PC-3 (cell line): ENCODE measurements at regions not wholly inside any gene's neighbourhood (a gene's known extent, or its start where the extent isn't known, plus 50 kb on each side); places are given as distances from the start of the nearest gene placed in this dataset.

Experiments used
- ATAC-seq: fragments of 200-7000 bp; cut with Tn5 transposase; 2 replicates; pipeline ENCODE4 v1.9.1; 2020; ENCODE audit warnings: mild to moderate bottlenecking, moderate library complexity
- BruUV-seq: library from RNA; stranded (reverse); fragments of 400-500 nt; replicated peaks from 2 replicates; lab custom pipeline; 2021; lab: Mats Ljungman, UMichigan
- CTCF ChIA-PET: fragments of 300-600 bp; sonication (Branson Sonifier 250); formaldehyde crosslinking; loops from one replicate; lab custom pipeline; 2022; ENCODE audit warnings: antibody characterized with exemption; lab: Charles Lee
- POLR2A ChIA-PET: fragments of 300-600 bp; sonication (Branson Sonifier 250); formaldehyde crosslinking; loops from one replicate; lab custom pipeline; 2022; ENCODE audit warnings: antibody characterized with exemption; ENCODE audit not compliant: unreplicated experiment; lab: Charles Lee
- DNase-seq: peaks from one replicate; pipeline ENCODE4 v3.0.0-alpha.2; 2015
- H2AFZ ChIP-seq: fragments of 300-600 bp; sonication (generic); 2 replicates; pipeline ENCODE4 v1.6.0; 2016; ENCODE audit warnings: antibody characterized with exemption, low read length
- H3F3A ChIP-seq: fragments of 300-600 bp; sonication (generic); one replicate; pipeline ENCODE4 v1.6.0; 2017; ENCODE audit warnings: antibody characterized with exemption, low read length, control low read depth, mild to moderate bottlenecking; ENCODE audit not compliant: unreplicated experiment
- H3K27ac ChIP-seq: fragments of 300-600 bp; sonication (generic); 2 replicates; pipeline ENCODE4 v1.5.1; 2016; ENCODE audit warnings: mild to moderate bottlenecking, low read length
- H3K27me3 ChIP-seq: fragments of 300-600 bp; sonication (generic); 2 replicates; pipeline ENCODE4 v1.6.1; 2016; ENCODE audit warnings: low read length, mixed read lengths
- H3K36me3 ChIP-seq: fragments of 300-600 bp; sonication (generic); 2 replicates; pipeline ENCODE4 v1.6.1; 2016; ENCODE audit warnings: low read depth, mixed run types, low read length, mixed read lengths
- H3K4me1 ChIP-seq: fragments of 300-600 bp; sonication (generic); 2 replicates; pipeline ENCODE4 v1.5.1; 2016; ENCODE audit warnings: low read length; ENCODE audit not compliant: insufficient read depth
- H3K4me2 ChIP-seq: fragments of 300-600 bp; sonication (generic); 2 replicates; pipeline ENCODE4 v1.6.0; 2016; ENCODE audit warnings: low read length
- H3K4me3 ChIP-seq: fragments of 300-600 bp; sonication (generic); 2 replicates; pipeline ENCODE4 v1.5.1; 2016; ENCODE audit warnings: mild to moderate bottlenecking, low read length, mixed read lengths
- H3K79me2 ChIP-seq: fragments of 300-600 bp; sonication (generic); 2 replicates; pipeline ENCODE4 v1.6.1; 2017; ENCODE audit warnings: low read length, mixed read lengths
- H3K9ac ChIP-seq: fragments of 300-600 bp; sonication (generic); 2 replicates; pipeline ENCODE4 v1.6.0; 2016; ENCODE audit warnings: mild to moderate bottlenecking, low read length
- H3K9me2 ChIP-seq: fragments of 300-600 bp; sonication (generic); replicated peaks from 2 replicates; pipeline ENCODE4 v1.6.1; 2016; ENCODE audit warnings: mixed run types, low read length, mixed read lengths
- H3K9me3 ChIP-seq: fragments of 300-600 bp; sonication (generic); 2 replicates; pipeline ENCODE4 v1.6.1; 2016; ENCODE audit warnings: low read length, mixed read lengths
- H4K20me1 ChIP-seq: fragments of 300-600 bp; sonication (generic); 2 replicates; pipeline ENCODE4 v1.6.1; 2016; ENCODE audit warnings: low read length, mixed read lengths
- EZH2 ChIP-seq: fragments of 300-600 bp; sonication (generic); IDR thresholded peaks from one replicate; pipeline ENCODE4 v1.6.1; 2017; ENCODE audit warnings: antibody characterized with exemption, mild to moderate bottlenecking, low read length; ENCODE audit not compliant: unreplicated experiment
- EZH2phosphoT487 ChIP-seq: fragments of 300-600 bp; sonication (generic); IDR thresholded peaks from 2 replicates; pipeline ENCODE4 v1.6.1; 2018; ENCODE audit warnings: mild to moderate bottlenecking, antibody characterized with exemption, low read length, borderline replicate concordance
- intact Hi-C: fragments of 100-400 bp; cut with micrococcal nuclease; formaldehyde crosslinking; loops from 2 replicates; pipeline ENCODE4 v1.9.0; 2023
- TF ChIP-seq, protein P1 (sequence below): fragments of 300-600 bp; sonication (generic); conservative IDR thresholded peaks from 2 replicates; pipeline ENCODE4 v1.5.1; 2017; ENCODE audit warnings: antibody characterized with exemption, low read depth, mild to moderate bottlenecking, low read length

DNA sequence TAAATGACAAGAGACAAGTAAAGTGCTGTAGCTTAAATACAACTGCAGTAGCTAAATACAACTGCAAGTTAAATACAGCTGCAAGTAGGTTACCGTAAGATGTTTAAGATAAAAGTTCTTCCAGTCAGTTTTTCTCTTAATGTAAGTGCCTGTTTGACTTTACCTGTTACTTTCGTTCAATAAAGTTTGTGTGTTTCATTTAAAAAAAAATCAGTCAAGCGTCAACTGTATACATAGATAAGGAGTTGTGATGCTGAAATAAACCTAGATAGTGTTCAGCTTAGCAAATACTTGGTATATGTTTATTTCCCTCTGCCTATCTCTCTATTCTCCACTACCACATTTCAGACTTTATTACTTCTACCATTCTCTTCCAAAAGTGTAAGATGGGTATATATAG lies 221.2 kb downstream of the NR2F2 start:
- ATAC-seq (no peak), DNase-seq (no peak)
- no TSS peak for BruUV-seq
- no peaks in the 10 kb centered on the region for H3K9me2 ChIP-seq
- H4K20me1 ChIP-seq, result no peaks in the 10 kb centered on the region
- H3K4me1 ChIP-seq, result no peaks in the 10 kb centered on the region
- H3K9me3 ChIP-seq, result no peaks in the 10 kb centered on the region
- no peaks in the 10 kb centered on the region for H3F3A ChIP-seq
- TF ChIP-seq, protein P1, sequence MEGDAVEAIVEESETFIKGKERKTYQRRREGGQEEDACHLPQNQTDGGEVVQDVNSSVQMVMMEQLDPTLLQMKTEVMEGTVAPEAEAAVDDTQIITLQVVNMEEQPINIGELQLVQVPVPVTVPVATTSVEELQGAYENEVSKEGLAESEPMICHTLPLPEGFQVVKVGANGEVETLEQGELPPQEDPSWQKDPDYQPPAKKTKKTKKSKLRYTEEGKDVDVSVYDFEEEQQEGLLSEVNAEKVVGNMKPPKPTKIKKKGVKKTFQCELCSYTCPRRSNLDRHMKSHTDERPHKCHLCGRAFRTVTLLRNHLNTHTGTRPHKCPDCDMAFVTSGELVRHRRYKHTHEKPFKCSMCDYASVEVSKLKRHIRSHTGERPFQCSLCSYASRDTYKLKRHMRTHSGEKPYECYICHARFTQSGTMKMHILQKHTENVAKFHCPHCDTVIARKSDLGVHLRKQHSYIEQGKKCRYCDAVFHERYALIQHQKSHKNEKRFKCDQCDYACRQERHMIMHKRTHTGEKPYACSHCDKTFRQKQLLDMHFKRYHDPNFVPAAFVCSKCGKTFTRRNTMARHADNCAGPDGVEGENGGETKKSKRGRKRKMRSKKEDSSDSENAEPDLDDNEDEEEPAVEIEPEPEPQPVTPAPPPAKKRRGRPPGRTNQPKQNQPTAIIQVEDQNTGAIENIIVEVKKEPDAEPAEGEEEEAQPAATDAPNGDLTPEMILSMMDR, result no peak
- TF ChIP-seq EZH2phosphoT487 (no peak), EZH2 (no peak)
- no peak overlapping the region for H3K4me3 ChIP-seq
- intact Hi-C loops, result no loop called here
- no peak overlapping the region for H3K4me2 ChIP-seq
- H2AFZ ChIP-seq, result no peak overlapping the region
- no peaks in the 10 kb centered on the region for H3K36me3 ChIP-seq
- ChIA-PET CTCF (no interaction called here), POLR2A (no interaction called here)
- no peak overlapping the region for H3K9ac ChIP-seq
- peaks cover 47% of the 10 kb centered on the region for H3K27me3 ChIP-seq
- no peaks in the 10 kb centered on the region for H3K79me2 ChIP-seq
- H3K27ac ChIP-seq, result no peak overlapping the region

DNA sequence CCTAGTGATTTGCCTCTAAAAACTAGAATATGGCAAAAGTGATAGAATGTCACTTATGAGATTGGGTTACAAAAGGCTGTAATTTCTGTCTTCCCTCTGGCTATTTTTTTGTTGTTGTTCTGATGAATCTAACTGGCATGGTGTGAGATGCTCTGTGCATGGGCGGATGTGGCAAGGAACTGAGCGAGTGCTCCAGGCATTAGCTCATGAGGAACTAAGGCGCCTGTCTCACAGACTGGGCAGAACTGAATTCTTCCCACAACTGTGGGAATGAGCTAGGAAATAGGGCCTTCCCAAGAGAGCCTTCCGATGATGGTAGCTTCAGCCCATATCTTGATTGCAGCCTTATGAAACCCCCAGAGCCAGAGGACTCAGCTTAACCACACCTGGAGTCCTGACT lies 222.5 kb downstream of the NR2F2 start:
- no peak for DNase-seq
- ChIA-PET POLR2A (no interaction called here), CTCF (no interaction called here)
- Histone ChIP-seq H2AFZ (no peak overlapping the region), H3K27me3 (peaks cover 47% of the 10 kb centered on the region), H4K20me1 (no peaks in the 10 kb centered on the region), H3K79me2 (no peaks in the 10 kb centered on the region), H3K4me1 (no peaks in the 10 kb centered on the region), H3K9me3 (no peaks in the 10 kb centered on the region), H3K4me3 (no peak overlapping the region), H3K27ac (no peak overlapping the region), H3K9me2 (no peaks in the 10 kb centered on the region), H3K4me2 (no peak overlapping the region), H3K9ac (no peak overlapping the region), H3K36me3 (no peaks in the 10 kb centered on the region), H3F3A (no peaks in the 10 kb centered on the region)
- no TSS peak for BruUV-seq
- ATAC-seq, result no peak
- intact Hi-C loops, result no loop called here
- TF ChIP-seq, protein P1, result no peak
- TF ChIP-seq EZH2, result no peak
- TF ChIP-seq EZH2phosphoT487, result no peak

DNA sequence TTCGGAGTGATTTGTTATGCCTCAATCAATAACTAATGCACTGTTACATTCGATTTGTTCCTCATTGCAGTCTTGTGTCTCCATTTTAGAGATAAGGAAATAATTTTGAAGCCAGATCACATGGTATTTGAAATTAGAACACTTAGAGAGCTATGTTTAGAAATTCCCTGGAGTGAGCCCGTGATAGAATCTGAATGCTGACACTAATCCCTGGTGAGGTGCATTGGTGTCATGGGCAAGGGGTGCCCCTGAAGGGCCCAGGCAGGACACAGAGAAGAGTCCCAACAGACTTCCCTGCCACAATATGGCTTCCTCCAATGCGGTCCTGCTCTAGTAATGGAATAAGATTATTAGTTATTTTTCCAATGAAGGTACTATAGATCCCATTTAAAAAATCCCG lies 223.0 kb downstream of the NR2F2 start:
- no peaks in the 10 kb centered on the region for H3F3A ChIP-seq
- intact Hi-C loops, result no loop called here
- H3K9me3 ChIP-seq, result no peaks in the 10 kb centered on the region
- no peaks in the 10 kb centered on the region for H3K4me1 ChIP-seq
- H2AFZ ChIP-seq, result no peak overlapping the region
- no peak for ATAC-seq
- no peak overlapping the region for H3K4me3 ChIP-seq
- peaks cover 43% of the 10 kb centered on the region for H3K27me3 ChIP-seq
- no peaks in the 10 kb centered on the region for H4K20me1 ChIP-seq
- H3K36me3 ChIP-seq, result no peaks in the 10 kb centered on the region
- no peak overlapping the region for H3K9ac ChIP-seq
- CTCF ChIA-PET, result no interaction called here
- H3K9me2 ChIP-seq, result no peaks in the 10 kb centered on the region
- no peak overlapping the region for H3K4me2 ChIP-seq
- no peaks in the 10 kb centered on the region for H3K79me2 ChIP-seq
- BruUV-seq, result no TSS peak
- H3K27ac ChIP-seq, result no peak overlapping the region
- no peak for DNase-seq
- no peak for TF ChIP-seq EZH2
- TF ChIP-seq, protein P1, result no peak
- TF ChIP-seq EZH2phosphoT487, result no peak
- POLR2A ChIA-PET, result no interaction called here
